K562 (cell line): ENCODE measurements at regions not wholly inside any gene's neighbourhood (a gene's known extent, or its start where the extent isn't known, plus 50 kb on each side); places are given as distances from the start of the nearest gene placed in this dataset.

Experiments used
- ATAC-seq: fragments of 200-7000 bp; cut with Tn5 transposase; 3 replicates; pipeline ENCODE4 v1.9.1; 2020; ENCODE audit warnings: moderate library complexity
- BruUV-seq: library from RNA; stranded (reverse); fragments of 400-500 nt; replicated peaks from 2 replicates; lab custom pipeline; 2021; lab: Mats Ljungman, UMichigan
- CTCF ChIA-PET: fragments of 300-600 bp; formaldehyde crosslinking; extraction: SDS; loops from one replicate; lab custom pipeline; 2021; ENCODE audit warnings: low intra/inter-chr PET ratio; lab: Yijun Ruan, JAX
- POLR2A ChIA-PET: fragments of 300-600, 350-650 bp; sonication (Branson Sonifier 250); formaldehyde crosslinking; extraction: SDS; loops from one replicate; lab custom pipeline; 2021; ENCODE audit warnings: antibody characterized with exemption, inconsistent platforms; lab: Yijun Ruan, JAX
- DNase-seq, 4 experiments: peaks; one replicate each; pipeline versions ENCODE4 v3.0.0 to v3.0.0-alpha.2; 2011 to 2018; ENCODE audit warnings: low spot score in 3 of 4, mixed read lengths in 3 of 4; ENCODE audit errors: extremely low read depth in 1 of 4
- FAIRE-seq: peaks from 2 replicates; lab custom pipeline; 2011; peaks lifted over from hg19 to GRCh38; lab: Jason Lieb, UNC
- H2AFZ ChIP-seq: 2 replicates; pipeline ENCODE4 v1.6.0; 2011; ENCODE audit warnings: low read depth, low read length, control low read depth, inconsistent platforms
- H3K27ac ChIP-seq: fragments of 200-600 bp; 3 replicates; pipeline ENCODE4 v1.8.0; 2011; ENCODE audit warnings: low read depth, mild to moderate bottlenecking, control low read depth, inconsistent platforms, low read length, moderate library complexity, mixed read lengths; ENCODE audit errors: extremely low read depth
- H3K27me3 ChIP-seq, 2 experiments: fragments of 300-600 bp in 1 of 2; 2 replicates in 1 of 2; 3 replicates in 1 of 2; pipeline versions ENCODE4 v1.6.0 to v1.8.0; 2011; ENCODE audit warnings: inconsistent platforms in 2 of 2, low read length in 2 of 2, mild to moderate bottlenecking in 1 of 2, mixed read lengths in 1 of 2, moderate library complexity in 1 of 2; ENCODE audit not compliant: control insufficient read depth in 2 of 2, insufficient read depth in 2 of 2
- H3K36me3 ChIP-seq: fragments of 300-600 bp; 3 replicates; pipeline ENCODE4 v1.8.0; 2011; ENCODE audit warnings: mild to moderate bottlenecking, low read length, inconsistent platforms; ENCODE audit not compliant: control insufficient read depth, insufficient read depth
- H3K4me1 ChIP-seq, 2 experiments: fragments of 200-600 bp in 1 of 2; replicated peaks in 1 of 2; 2 replicates in 1 of 2; 3 replicates in 1 of 2; pipeline versions ENCODE4 v1.5.1 to v1.8.0; 2011; ENCODE audit warnings: inconsistent platforms in 2 of 2, low read length in 2 of 2, mild to moderate bottlenecking in 1 of 2, mixed read lengths in 1 of 2, moderate library complexity in 1 of 2; ENCODE audit not compliant: control insufficient read depth in 2 of 2, insufficient read depth in 2 of 2
- H3K4me2 ChIP-seq: 2 replicates; pipeline ENCODE4 v1.6.1; 2011; ENCODE audit warnings: low read length, control low read depth, inconsistent platforms, mixed read lengths; ENCODE audit not compliant: insufficient read depth
- H3K4me3 ChIP-seq: fragments of 200-600 bp; sonication (generic), shearing (Covaris generic); 2 replicates; pipeline ENCODE4 v1.5.1; 2016; ENCODE audit warnings: control low read depth, inconsistent platforms
- H3K79me2 ChIP-seq: fragments of 200-600 bp; 3 replicates; pipeline ENCODE4 v1.8.0; 2011; ENCODE audit warnings: low read length, inconsistent platforms; ENCODE audit not compliant: control insufficient read depth, insufficient read depth
- H3K9ac ChIP-seq, 2 experiments: 2 replicates each; pipeline versions ENCODE4 v1.6.0 to v1.6.1; 2011; ENCODE audit warnings: low read depth in 2 of 2, low read length in 2 of 2, control low read depth in 1 of 2, inconsistent platforms in 1 of 2, mild to moderate bottlenecking in 1 of 2, mixed read lengths in 1 of 2; ENCODE audit not compliant: insufficient read depth in 1 of 2
- H3K9me1 ChIP-seq: one replicate; pipeline ENCODE4 v1.6.0; 2011; ENCODE audit warnings: inconsistent platforms, mild to moderate bottlenecking, low read length, moderate library complexity; ENCODE audit not compliant: control insufficient read depth, insufficient read depth
- H3K9me3 ChIP-seq: replicated peaks from 2 replicates; pipeline ENCODE4 v1.5.1; 2011; ENCODE audit warnings: low read depth, low read length, inconsistent platforms; ENCODE audit not compliant: control insufficient read depth, insufficient read depth
- H4K20me1 ChIP-seq: replicated peaks from 2 replicates; pipeline ENCODE4 v1.6.1; 2011; ENCODE audit warnings: low read length, inconsistent platforms, mixed read lengths; ENCODE audit not compliant: control insufficient read depth, insufficient read depth
- BDP1 ChIP-seq: IDR thresholded peaks from 3 replicates; pipeline ENCODE4 v1.6.1; 2011; ENCODE audit not compliant: insufficient read length, insufficient read depth
- CREM ChIP-seq: IDR thresholded peaks from 2 replicates; pipeline ENCODE4 v1.6.1; 2014; ENCODE audit warnings: antibody characterized with exemption, low read depth
- GATA2 ChIP-seq: sonication (generic); formaldehyde crosslinking; IDR thresholded peaks from 2 replicates; pipeline ENCODE4 v1.4.0; 2020; ENCODE audit warnings: mild to moderate bottlenecking, missing genetic modification reagents
- NONO ChIP-seq, 2 experiments: fragments of 200-400 bp in 1 of 2; fragments of 450-650 bp in 1 of 2; formaldehyde crosslinking in 1 of 2; IDR thresholded peaks; 2 replicates each; pipeline ENCODE4 v1.6.1; 2017; ENCODE audit warnings: low read depth in 2 of 2, mild to moderate bottlenecking in 2 of 2, moderate library complexity in 2 of 2, low read length in 1 of 2
- PPARD ChIP-seq: fragments of 250-450 bp; sonication (Bioruptor Pico); IDR thresholded peaks from 2 replicates; pipeline ENCODE4 v1.8.0; 2022; ENCODE audit warnings: inconsistent platforms, mild to moderate bottlenecking, moderate library complexity
- PTRF ChIP-seq: fragments of 450-650 bp; IDR thresholded peaks from 2 replicates; pipeline ENCODE4 v1.6.1; 2016; ENCODE audit warnings: mild to moderate bottlenecking, missing genetic modification characterization, missing compliant biosample characterization
- RAD21 ChIP-seq, 2 experiments: fragments of 250-450 bp in 1 of 2; fragments of 450-650 bp in 1 of 2; sonication (Bioruptor Pico) in 1 of 2; formaldehyde crosslinking in 1 of 2; IDR thresholded peaks in 1 of 2; conservative IDR thresholded peaks in 1 of 2; 2 replicates each; pipeline versions ENCODE4 v1.4.0 to v1.8.0; 2020 to 2022; ENCODE audit warnings: mild to moderate bottlenecking in 2 of 2, moderate library complexity in 1 of 2
- TGIF2 ChIP-seq: sonication (generic); formaldehyde crosslinking; IDR thresholded peaks from 2 replicates; pipeline ENCODE4 v1.8.1; 2022; ENCODE audit warnings: mild to moderate bottlenecking, missing genetic modification reagents, moderate library complexity
- WHSC1 ChIP-seq: IDR thresholded peaks from one replicate; pipeline ENCODE4 v1.6.1; 2012; ENCODE audit warnings: low read length, control low read depth, inconsistent platforms
- ZFP1 ChIP-seq: fragments of 450-650 bp; formaldehyde crosslinking; IDR thresholded peaks from 2 replicates; pipeline ENCODE4 v1.4.0; 2020; ENCODE audit warnings: mild to moderate bottlenecking, mixed read lengths
- ZFX ChIP-seq: sonication (generic); formaldehyde crosslinking; IDR thresholded peaks from 2 replicates; pipeline ENCODE4 v1.8.0; 2022; ENCODE audit warnings: mild to moderate bottlenecking, missing genetic modification reagents, moderate library complexity
- ZNF644 ChIP-seq: fragments of 200-800 bp; sonication (Bioruptor generic); IDR thresholded peaks from 2 replicates; pipeline ENCODE4 v1.6.1; 2016; ENCODE audit warnings: low read depth, missing genetic modification characterization, missing compliant biosample characterization
- WGBS: fragments of 100-300 bp; shearing (Covaris generic); methylation state at CpG from one replicate; pipeline ENCODE4 v1.1.6; 2016; ENCODE audit warnings: low coverage, mixed read lengths; ENCODE audit not compliant: insufficient coverage; ENCODE audit errors: missing lambda C conversion rate; 5-methylcytosine and 5-hydroxymethylcytosine counted together
- in situ Hi-C: fragments of 300-500 bp; cut with MboI; formaldehyde crosslinking; loops from 4 replicates; pipeline ENCODE4 v1.15.0; 2018; ENCODE audit warnings: inconsistent platforms, mixed read lengths
- intact Hi-C: fragments of 100-400 bp; cut with micrococcal nuclease; formaldehyde crosslinking; loops from 2 replicates; pipeline ENCODE4 v1.14.2; 2022
- TF ChIP-seq, protein P1 (sequence below): fragments of 450-650 bp; IDR thresholded peaks from 2 replicates; pipeline ENCODE4 v1.6.1; 2014; ENCODE audit warnings: low read depth, mild to moderate bottlenecking, moderate library complexity, borderline replicate concordance
- TF ChIP-seq, protein P2 (sequence below): IDR thresholded peaks from 2 replicates; pipeline ENCODE4 v1.6.1; 2012; ENCODE audit warnings: low read depth, low read length, improper control_type of control experiment, borderline replicate concordance

DNA sequence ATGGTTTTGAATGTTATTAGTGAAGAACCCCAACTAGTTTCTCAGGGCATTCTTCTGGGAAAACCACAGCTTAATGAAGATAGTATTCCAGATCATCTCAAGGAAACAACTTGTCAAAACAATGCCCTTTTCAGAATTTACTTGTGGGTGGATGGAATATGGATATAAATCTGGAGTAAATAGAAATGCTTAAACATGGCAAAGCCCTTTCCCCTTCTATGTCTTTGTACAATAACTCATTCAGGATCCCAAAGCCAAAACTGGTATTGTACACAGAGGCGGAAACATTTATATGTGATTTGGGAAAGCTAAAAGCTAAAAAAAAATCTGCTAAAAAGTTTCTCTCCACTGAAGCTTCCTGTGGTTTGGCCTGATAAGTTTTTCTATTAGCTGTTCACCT lies 55.5 kb upstream of the RGS5 start:
- DNase-seq (no peak), FAIRE-seq (no peak), ATAC-seq (no peak)
- Histone ChIP-seq H4K20me1 (no peaks in the 10 kb centered on the region), H3K79me2 (no peaks in the 10 kb centered on the region), H3K4me1 (no peaks in the 10 kb centered on the region), H3K9me3 (no peaks in the 10 kb centered on the region), H3K27ac (no peak overlapping the region), H2AFZ (no peak overlapping the region), H3K36me3 (no peaks in the 10 kb centered on the region), H3K27me3 (no peaks in the 10 kb centered on the region), H3K9ac (no peak overlapping the region), H3K9me1 (no peaks in the 10 kb centered on the region), H3K4me2 (no peak overlapping the region), H3K4me3 (no peak overlapping the region)
- WGBS: 50% methylated on average over 1 of the region's 1 CpG
- TF ChIP-seq NONO (IDR thresholded peaks at IDR 0.05; ENCODE audit: low read depth in 2 of 2, low read length in 1 of 2): no peak
- TF ChIP-seq CREM: no peak
- TF ChIP-seq WHSC1: no peak
- no peak for TF ChIP-seq ZNF644 (tag)
- TF ChIP-seq ZFP1: no peak
- no peak for TF ChIP-seq BDP1
- TF ChIP-seq TGIF2: no peak
- TF ChIP-seq PTRF (tag): no peak
- no peak for TF ChIP-seq PPARD
- no peak for TF ChIP-seq RAD21 (CRISPR knock-in tag; conservative IDR thresholded peaks at IDR 0.05 in 1 of 2, IDR thresholded peaks at IDR 0.05 in 1 of 2)
- TF ChIP-seq, protein P1, sequence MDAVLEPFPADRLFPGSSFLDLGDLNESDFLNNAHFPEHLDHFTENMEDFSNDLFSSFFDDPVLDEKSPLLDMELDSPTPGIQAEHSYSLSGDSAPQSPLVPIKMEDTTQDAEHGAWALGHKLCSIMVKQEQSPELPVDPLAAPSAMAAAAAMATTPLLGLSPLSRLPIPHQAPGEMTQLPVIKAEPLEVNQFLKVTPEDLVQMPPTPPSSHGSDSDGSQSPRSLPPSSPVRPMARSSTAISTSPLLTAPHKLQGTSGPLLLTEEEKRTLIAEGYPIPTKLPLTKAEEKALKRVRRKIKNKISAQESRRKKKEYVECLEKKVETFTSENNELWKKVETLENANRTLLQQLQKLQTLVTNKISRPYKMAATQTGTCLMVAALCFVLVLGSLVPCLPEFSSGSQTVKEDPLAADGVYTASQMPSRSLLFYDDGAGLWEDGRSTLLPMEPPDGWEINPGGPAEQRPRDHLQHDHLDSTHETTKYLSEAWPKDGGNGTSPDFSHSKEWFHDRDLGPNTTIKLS: no peak
- TF ChIP-seq ZFX (CRISPR knock-in tag): no peak
- no peak for TF ChIP-seq GATA2 (CRISPR knock-in tag)
- TF ChIP-seq, protein P2, sequence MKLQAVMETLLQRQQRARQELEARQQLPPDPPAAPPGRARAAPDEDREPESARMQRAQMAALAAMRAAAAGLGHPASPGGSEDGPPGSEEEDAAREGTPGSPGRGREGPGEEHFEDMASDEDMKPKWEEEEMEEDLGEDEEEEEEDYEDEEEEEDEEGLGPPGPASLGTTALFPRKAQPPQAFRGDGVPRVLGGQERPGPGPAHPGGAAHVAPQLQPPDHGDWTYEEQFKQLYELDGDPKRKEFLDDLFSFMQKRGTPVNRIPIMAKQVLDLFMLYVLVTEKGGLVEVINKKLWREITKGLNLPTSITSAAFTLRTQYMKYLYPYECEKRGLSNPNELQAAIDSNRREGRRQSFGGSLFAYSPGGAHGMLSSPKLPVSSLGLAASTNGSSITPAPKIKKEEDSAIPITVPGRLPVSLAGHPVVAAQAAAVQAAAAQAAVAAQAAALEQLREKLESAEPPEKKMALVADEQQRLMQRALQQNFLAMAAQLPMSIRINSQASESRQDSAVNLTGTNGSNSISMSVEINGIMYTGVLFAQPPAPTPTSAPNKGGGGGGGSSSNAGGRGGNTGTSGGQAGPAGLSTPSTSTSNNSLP: no peak
- CTCF ChIA-PET: no interaction called here
- intact Hi-C loops: no loop called here
- POLR2A ChIA-PET: interaction anchor here (0.9 kb wide), 1 partner anchor 17 kb away, joined by 3 read pairs; no protein-coding TSS in a partner anchor
- BruUV-seq: no TSS peak
- in situ Hi-C loops: no loop called here
